Breast epithelium (tissue), 4 donors: ENCODE measurements at regions not wholly inside any gene's neighbourhood (a gene's known extent, or its start where the extent isn't known, plus 50 kb on each side); places are given as distances from the start of the nearest gene placed in this dataset.

Experiments
- DNase-seq, 2 donors: peaks; one replicate each; pipeline ENCODE4 v3.0.0-alpha.2; 2019; ENCODE audit warnings: low spot score in 2 of 2
- H3K27ac ChIP-seq, 2 donors: fragments of 200-600 bp; sonication (generic) in 1 of 2; one replicate each; pipeline ENCODE4 v1.5.1; 2016 to 2019; ENCODE audit warnings: mild to moderate bottlenecking in 1 of 2
- H3K27me3 ChIP-seq, 2 donors: fragments of 200-600 bp; sonication (generic) in 1 of 2; one replicate each; pipeline versions ENCODE4 v1.5.1 to v1.6.0; 2017 to 2019; ENCODE audit warnings: control low read depth in 1 of 2, mild to moderate bottlenecking in 1 of 2
- H3K36me3 ChIP-seq: fragments of 200-600 bp; one replicate; pipeline ENCODE4 v1.5.1; 2019
- H3K4me1 ChIP-seq, 2 donors: fragments of 200-600 bp; sonication (generic); one replicate each; pipeline ENCODE4 v1.5.1; 2016 to 2019; ENCODE audit warnings: control low read depth in 1 of 2
- H3K4me3 ChIP-seq, 3 donors: fragments of 200-600 bp; sonication (generic); 1 replicate in 2 of 3; 2 replicates in 1 of 3; pipeline ENCODE4 v1.5.1; 2016 to 2019; ENCODE audit warnings: mild to moderate bottlenecking in 3 of 3, moderate library complexity in 2 of 3
- H3K9me3 ChIP-seq, 2 donors: fragments of 200-600 bp; sonication (generic) in 1 of 2; one replicate each; pipeline ENCODE4 v1.5.1; 2016 to 2019; ENCODE audit warnings: control low read depth in 1 of 2
- CTCF ChIP-seq, 3 donors: fragments of 450-650 bp; IDR thresholded peaks; one replicate each; pipeline ENCODE4 v1.5.1; 2016 to 2017; ENCODE audit warnings: antibody characterized with exemption in 3 of 3, mild to moderate bottlenecking in 3 of 3, moderate library complexity in 3 of 3
- POLR2A ChIP-seq: fragments of 450-650 bp; IDR thresholded peaks from one replicate; pipeline ENCODE4 v1.6.1; 2016; ENCODE audit warnings: antibody characterized with exemption, mild to moderate bottlenecking, moderate library complexity
- POLR2AphosphoS5 ChIP-seq, 3 donors: sonication (generic); formaldehyde crosslinking; IDR thresholded peaks; one replicate each; pipeline ENCODE4 v1.6.1; 2017; ENCODE audit warnings: antibody characterized with exemption in 3 of 3
- intact Hi-C: fragments of 100-400 bp; cut with DNase I; formaldehyde crosslinking; loops from one replicate; pipeline ENCODE4 v1.15.1; 2023; ENCODE audit warnings: low total_unique reads

GRCh38 chr17:83183145-83183948, 103.9 kb downstream of the METRNL start:
- TF ChIP-seq POLR2AphosphoS5 (IDR thresholded peaks at IDR 0.05) (no peak), POLR2A (no peak), CTCF (IDR thresholded peaks at IDR 0.05) (no peak)
- Histone ChIP-seq H3K4me3 (no peak overlapping the region), H3K27ac (peak overlapping the region in 1 of 2 donors; percentile 59), H3K4me1 (no peaks in the 10 kb centered on the region), H3K9me3 (peaks cover 0 to 4% of the 10 kb centered on the region in 2 donors), H3K27me3 (no peaks in the 10 kb centered on the region), H3K36me3 (no peaks in the 10 kb centered on the region)
- peak; percentile 14 to 37 for DNase-seq
- intact Hi-C loops, result no loop called here

DNA sequence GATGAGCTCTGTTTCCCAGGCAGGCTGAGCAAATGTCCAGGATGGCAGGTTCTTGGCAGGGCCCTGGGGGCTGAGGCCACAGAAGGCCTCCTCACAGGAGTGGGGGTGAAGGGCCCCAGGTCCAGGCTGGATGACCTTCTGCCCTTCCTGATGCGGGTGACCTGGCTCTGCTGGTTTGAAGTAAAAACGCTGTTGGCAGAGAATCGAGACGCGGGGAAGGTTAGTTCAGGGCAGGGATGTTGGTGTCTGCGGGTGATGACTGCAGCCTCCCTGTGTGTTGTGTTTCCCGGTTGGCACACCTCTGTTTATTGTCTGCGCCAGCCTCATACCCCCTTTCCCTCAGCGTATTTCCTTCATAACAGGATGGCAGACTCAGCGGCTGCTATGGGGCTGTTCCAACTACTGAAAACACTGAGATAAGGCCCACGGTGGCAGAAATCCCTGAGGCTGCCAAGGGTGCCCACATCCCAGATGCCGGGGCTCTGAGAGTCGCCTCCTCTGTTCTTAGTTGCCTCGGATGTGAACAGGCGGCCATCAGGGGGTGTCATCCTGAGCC, 104.6 kb downstream of the METRNL start:
- Histone ChIP-seq H3K36me3 (no peaks in the 10 kb centered on the region), H3K9me3 (peaks cover 0 to 6% of the 10 kb centered on the region in 2 donors), H3K27me3 (no peaks in the 10 kb centered on the region), H3K27ac (peak overlapping the region in 1 of 2 donors; percentile 59), H3K4me1 (no peaks in the 10 kb centered on the region), H3K4me3 (no peak overlapping the region)
- intact Hi-C loops, result no loop called here
- DNase-seq, result peak; percentile 18 to 40
- TF ChIP-seq POLR2A, result no peak
- no peak for TF ChIP-seq CTCF (IDR thresholded peaks at IDR 0.05)
- no peak for TF ChIP-seq POLR2AphosphoS5 (IDR thresholded peaks at IDR 0.05)

DNA sequence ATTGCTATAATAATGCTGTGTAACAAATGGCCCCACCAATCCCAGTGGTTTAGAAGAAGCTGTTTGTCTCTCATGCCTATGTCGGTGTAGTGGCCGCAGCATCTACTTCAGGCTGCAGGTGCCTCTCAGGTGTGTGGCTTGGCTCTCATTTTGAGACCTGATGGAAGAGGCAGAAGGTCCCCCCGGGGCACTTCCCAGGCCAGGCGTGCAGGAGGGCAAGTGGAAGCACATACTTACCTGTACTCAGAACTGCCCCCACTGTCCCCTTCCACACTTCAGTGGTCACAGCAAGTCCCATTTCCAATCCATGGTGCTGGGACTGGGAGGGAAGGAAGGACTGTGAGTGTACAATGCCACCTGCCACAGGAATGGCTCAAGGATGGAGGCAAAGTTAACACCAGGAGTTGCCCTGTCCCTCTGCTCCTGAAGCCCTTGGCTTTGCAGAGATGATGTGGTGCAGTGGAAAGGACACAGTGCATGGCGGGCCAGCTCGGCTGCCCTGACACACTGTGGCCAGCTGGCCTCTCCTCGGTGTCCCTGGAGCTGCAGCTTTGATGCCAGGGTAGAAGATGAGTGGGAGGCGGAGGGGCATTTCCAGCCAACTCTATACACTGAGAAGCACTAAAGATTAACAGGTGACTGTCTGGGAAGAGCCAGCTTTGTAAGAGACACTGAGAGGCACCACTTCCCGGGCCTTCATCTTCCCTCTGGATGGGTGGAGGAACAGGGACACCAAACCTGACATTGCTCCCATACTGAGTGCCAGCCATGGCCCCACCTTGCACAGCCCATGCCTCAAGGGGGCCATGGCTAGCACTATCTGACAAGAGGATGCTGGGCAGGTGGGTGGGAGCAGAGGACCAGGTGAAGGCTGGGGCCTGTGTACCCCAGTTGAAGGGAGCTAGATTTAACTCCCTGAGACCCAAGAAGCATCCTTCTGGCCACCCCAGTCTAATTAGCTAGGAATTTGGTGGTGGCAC, 105.9 kb downstream of the METRNL start:
- Histone ChIP-seq H3K9me3 (peaks cover 0 to 6% of the 10 kb centered on the region in 2 donors), H3K36me3 (no peaks in the 10 kb centered on the region), H3K4me3 (no peak overlapping the region), H3K27me3 (no peaks in the 10 kb centered on the region), H3K27ac (no peak overlapping the region), H3K4me1 (no peaks in the 10 kb centered on the region)
- intact Hi-C loops, result no loop called here
- peak; percentile 14 to 42 for DNase-seq
- TF ChIP-seq POLR2A (no peak), POLR2AphosphoS5 (IDR thresholded peaks at IDR 0.05) (no peak), CTCF (IDR thresholded peaks at IDR 0.05) (no peak)

- H3K4me1 ChIP-seq, result no peaks in the 10 kb centered on the region
These were observed 106.8 kb downstream of the METRNL start for GRCh38 chr17:83186226-83186625.

More at GRCh38 chr17:83186226-83186625, 106.8 kb downstream of the METRNL start:
- no peak overlapping the region for H3K4me3 ChIP-seq
- intact Hi-C loops, result no loop called here
- no peaks in the 10 kb centered on the region for H3K27me3 ChIP-seq
- H3K9me3 ChIP-seq, result peaks cover 0 to 6% of the 10 kb centered on the region in 2 donors
- DNase-seq, result peak; percentile 9 to 34
- TF ChIP-seq POLR2AphosphoS5 (IDR thresholded peaks at IDR 0.05) (no peak), CTCF (IDR thresholded peaks at IDR 0.05) (no peak), POLR2A (no peak)
- no peak overlapping the region for H3K27ac ChIP-seq
- no peaks in the 10 kb centered on the region for H3K36me3 ChIP-seq
